GM12878 (cell line): ENCODE measurements at regions not wholly inside any gene's neighbourhood (a gene's known extent, or its start where the extent isn't known, plus 50 kb on each side); places are given as distances from the start of the nearest gene placed in this dataset.

ENCODE experiments used
- ATAC-seq: fragments of 200-7000 bp; cut with Tn5 transposase; 3 replicates; pipeline ENCODE4 v1.9.1; 2020; ENCODE audit warnings: mild to moderate bottlenecking, moderate library complexity
- BruUV-seq: library from RNA; stranded (reverse); fragments of 400-500 nt; replicated peaks from 2 replicates; lab custom pipeline; 2021; lab: Mats Ljungman, UMichigan
- CTCF ChIA-PET: fragments of 300-600 bp; sonication (Branson Sonifier 250); formaldehyde crosslinking; extraction: SDS; loops from one replicate; lab custom pipeline; 2021; ENCODE audit warnings: inconsistent platforms; lab: Yijun Ruan, JAX
- POLR2A ChIA-PET: fragments of 350-600 bp; formaldehyde crosslinking; extraction: SDS; loops from one replicate; lab custom pipeline; 2021; ENCODE audit warnings: inconsistent platforms; lab: Charles Lee
- RAD21 ChIA-PET: fragments of 300-600 bp; sonication (Branson Sonifier 250); formaldehyde crosslinking; loops from one replicate; lab custom pipeline; 2023; ENCODE audit warnings: antibody characterized with exemption; ENCODE audit not compliant: unreplicated experiment; lab: Charles Lee
- SMC1A ChIA-PET: fragments of 300-600 bp; sonication (Branson Sonifier 250); formaldehyde crosslinking; loops from one replicate; lab custom pipeline; 2023; ENCODE audit not compliant: unreplicated experiment, uncharacterized antibody; lab: Charles Lee
- DNase-seq: peaks from one replicate; pipeline ENCODE4 v3.0.0-alpha.2; 2011; ENCODE audit warnings: low read depth, low spot score
- FAIRE-seq: peaks from 3 replicates; lab custom pipeline; 2011; peaks lifted over from hg19 to GRCh38; lab: Jason Lieb, UNC
- H2AFZ ChIP-seq: 2 replicates; pipeline ENCODE4 v1.6.0; 2011; ENCODE audit warnings: low read depth, low read length, control low read depth; ENCODE audit not compliant: control insufficient read depth
- H3K27ac ChIP-seq: 2 replicates; pipeline ENCODE4 v1.5.1; 2011; ENCODE audit warnings: control low read depth; ENCODE audit not compliant: control insufficient read depth, insufficient read depth
- H3K27me3 ChIP-seq, 2 experiments: replicated peaks in 1 of 2; 2 replicates each; pipeline versions ENCODE4 v1.6.0 to v1.6.1; 2011; ENCODE audit warnings: low read length in 1 of 2; ENCODE audit not compliant: control insufficient read depth in 2 of 2, insufficient read depth in 2 of 2
- H3K36me3 ChIP-seq, 2 experiments: 2 replicates each; pipeline ENCODE4 v1.5.1; 2011; ENCODE audit warnings: low read length in 1 of 2; ENCODE audit not compliant: control insufficient read depth in 2 of 2, insufficient read depth in 2 of 2
- H3K4me1 ChIP-seq: 2 replicates; pipeline ENCODE4 v1.6.1; 2011; ENCODE audit warnings: mild to moderate bottlenecking, low read length, moderate library complexity, mixed read lengths; ENCODE audit not compliant: control insufficient read depth, insufficient read depth
- H3K4me2 ChIP-seq: 2 replicates; pipeline ENCODE4 v1.6.0; 2011; ENCODE audit warnings: control low read depth; ENCODE audit not compliant: control insufficient read depth, insufficient read depth
- H3K4me3 ChIP-seq: fragments of 200-600 bp; sonication (generic); 2 replicates; pipeline ENCODE4 v1.5.1; 2016
- H3K79me2 ChIP-seq: 2 replicates; pipeline ENCODE4 v1.6.0; 2011; ENCODE audit warnings: low read length; ENCODE audit not compliant: control insufficient read depth, insufficient read depth
- H3K9ac ChIP-seq: 2 replicates; pipeline ENCODE4 v1.8.0; 2011; ENCODE audit warnings: low read length, control low read depth, mixed read lengths; ENCODE audit not compliant: control insufficient read depth, insufficient read depth
- H3K9me3 ChIP-seq: replicated peaks from 3 replicates; pipeline ENCODE4 v1.5.1; 2011; ENCODE audit warnings: mild to moderate bottlenecking, low read length; ENCODE audit not compliant: control insufficient read depth, insufficient read depth
- H4K20me1 ChIP-seq: 2 replicates; pipeline ENCODE4 v1.6.0; 2011; ENCODE audit not compliant: control insufficient read depth, insufficient read depth
- IKZF2 ChIP-seq, 2 experiments: fragments of 450-650 bp; IDR thresholded peaks; 2 replicates each; pipeline ENCODE4 v1.6.1; 2017; ENCODE audit warnings: mild to moderate bottlenecking in 2 of 2, moderate library complexity in 2 of 2
- LARP7 ChIP-seq: fragments of 450-650 bp; IDR thresholded peaks from 2 replicates; pipeline ENCODE4 v1.6.1; 2017; ENCODE audit warnings: mild to moderate bottlenecking
- MLLT1 ChIP-seq: fragments of 450-650 bp; IDR thresholded peaks from 2 replicates; pipeline ENCODE4 v1.6.1; 2016; ENCODE audit warnings: mild to moderate bottlenecking
- MTA3 ChIP-seq: IDR thresholded peaks from 2 replicates; pipeline ENCODE4 v1.6.1; 2012; ENCODE audit warnings: low read length, inconsistent platforms, borderline replicate concordance
- SMC3 ChIP-seq: IDR thresholded peaks from 2 replicates; pipeline ENCODE4 v1.6.1; 2011; ENCODE audit warnings: low read length, improper control_type of control experiment, borderline replicate concordance
- YBX1 ChIP-seq: fragments of 450-650 bp; IDR thresholded peaks from 2 replicates; pipeline ENCODE4 v1.6.1; 2016; ENCODE audit warnings: antibody characterized with exemption
- ZNF592 ChIP-seq: fragments of 450-650 bp; IDR thresholded peaks from 2 replicates; pipeline ENCODE4 v1.6.1; 2017; ENCODE audit warnings: mild to moderate bottlenecking, moderate library complexity
- WGBS: methylation state at CpG from one replicate; pipeline ENCODE4 v1.1.6; 2016; ENCODE audit warnings: low lambda C conversion rate; ENCODE audit not compliant: insufficient replicate concordance, insufficient coverage; ENCODE audit errors: missing lambda C conversion rate; 5-methylcytosine and 5-hydroxymethylcytosine counted together
- in situ Hi-C: fragments of 300-500 bp; cut with MboI; formaldehyde crosslinking; loops from 9 replicates; pipeline ENCODE4 v1.14.3; 2018; ENCODE audit warnings: mixed read lengths
- intact Hi-C: fragments of 100-400 bp; cut with micrococcal nuclease; formaldehyde crosslinking; loops from one replicate; pipeline ENCODE4 v1.14.2; 2022; ENCODE audit not compliant: unreplicated experiment

GRCh38 chr5:25516141-25516540 lies 871.4 kb upstream of the CDH10 start:
- Histone ChIP-seq H3K4me1 (no peaks in the 10 kb centered on the region), H3K4me2 (no peak overlapping the region), H4K20me1 (no peaks in the 10 kb centered on the region), H3K9me3 (no peaks in the 10 kb centered on the region), H2AFZ (no peak overlapping the region), H3K36me3 (no peaks in the 10 kb centered on the region), H3K9ac (no peak overlapping the region), H3K27me3 (no peaks in the 10 kb centered on the region), H3K27ac (no peak overlapping the region), H3K79me2 (no peaks in the 10 kb centered on the region), H3K4me3 (no peak overlapping the region)
- TF ChIP-seq MTA3, result no peak
- no peak for TF ChIP-seq ZNF592
- no peak for TF ChIP-seq IKZF2 (IDR thresholded peaks at IDR 0.05)
- no peak for TF ChIP-seq MLLT1
- TF ChIP-seq LARP7, result no peak
- TF ChIP-seq YBX1, result no peak
- no peak for TF ChIP-seq SMC3
- ChIA-PET SMC1A (no interaction called here), CTCF (interaction anchor here (0.6 kb wide), 1 partner anchor 191 kb away, joined by 4 read pairs; no protein-coding TSS in a partner anchor), POLR2A (no interaction called here), RAD21 (no interaction called here)
- intact Hi-C loops (no loop called here), in situ Hi-C loops (no loop called here)
- FAIRE-seq, result no peak
- BruUV-seq, result no TSS peak
- WGBS, result 25% methylated on average over 2 of the region's 2 CpGs
- ATAC-seq, result no peak
- no peak for DNase-seq
